ENCODE measurements at regions not wholly inside any gene's neighbourhood (a gene's known extent, or its start where the extent isn't known, plus 50 kb on each side); places are given as distances from the start of the nearest gene placed in this dataset.
"Not testable (repeated sequence)": the region's sequence is repeated elsewhere in the genome, so short reads cannot be mapped to it uniquely, and the experiment has no call there.

GRCh38 chr20:53769041-53769440, 175.4 kb upstream of the ZNF217 start:
- H3K27ac ChIP-seq, result no peak overlapping the region
- no peaks in the 10 kb centered on the region for H3K36me3 ChIP-seq
- no peaks in the 10 kb centered on the region for H3K9me3 ChIP-seq
- no peak for DNase-seq (ENCODE audit: extremely low spot score in 2 of 2)
- H3K4me3 ChIP-seq, result no peak overlapping the region
- H3K27me3 ChIP-seq, result no peaks in the 10 kb centered on the region
- intact Hi-C loops (cut with DNase I), result no loop called here
- TF ChIP-seq, protein P1, sequence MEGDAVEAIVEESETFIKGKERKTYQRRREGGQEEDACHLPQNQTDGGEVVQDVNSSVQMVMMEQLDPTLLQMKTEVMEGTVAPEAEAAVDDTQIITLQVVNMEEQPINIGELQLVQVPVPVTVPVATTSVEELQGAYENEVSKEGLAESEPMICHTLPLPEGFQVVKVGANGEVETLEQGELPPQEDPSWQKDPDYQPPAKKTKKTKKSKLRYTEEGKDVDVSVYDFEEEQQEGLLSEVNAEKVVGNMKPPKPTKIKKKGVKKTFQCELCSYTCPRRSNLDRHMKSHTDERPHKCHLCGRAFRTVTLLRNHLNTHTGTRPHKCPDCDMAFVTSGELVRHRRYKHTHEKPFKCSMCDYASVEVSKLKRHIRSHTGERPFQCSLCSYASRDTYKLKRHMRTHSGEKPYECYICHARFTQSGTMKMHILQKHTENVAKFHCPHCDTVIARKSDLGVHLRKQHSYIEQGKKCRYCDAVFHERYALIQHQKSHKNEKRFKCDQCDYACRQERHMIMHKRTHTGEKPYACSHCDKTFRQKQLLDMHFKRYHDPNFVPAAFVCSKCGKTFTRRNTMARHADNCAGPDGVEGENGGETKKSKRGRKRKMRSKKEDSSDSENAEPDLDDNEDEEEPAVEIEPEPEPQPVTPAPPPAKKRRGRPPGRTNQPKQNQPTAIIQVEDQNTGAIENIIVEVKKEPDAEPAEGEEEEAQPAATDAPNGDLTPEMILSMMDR (IDR thresholded peaks at IDR 0.05), result no peak
- no peak for TF ChIP-seq POLR2A (IDR thresholded peaks at IDR 0.05)
- no peak for TF ChIP-seq POLR2AphosphoS5 (IDR thresholded peaks at IDR 0.05; ENCODE audit: insufficient read depth in 1 of 2, low read depth in 1 of 2)
- H3K4me1 ChIP-seq, result peaks cover 10% of the 10 kb centered on the region

DNA sequence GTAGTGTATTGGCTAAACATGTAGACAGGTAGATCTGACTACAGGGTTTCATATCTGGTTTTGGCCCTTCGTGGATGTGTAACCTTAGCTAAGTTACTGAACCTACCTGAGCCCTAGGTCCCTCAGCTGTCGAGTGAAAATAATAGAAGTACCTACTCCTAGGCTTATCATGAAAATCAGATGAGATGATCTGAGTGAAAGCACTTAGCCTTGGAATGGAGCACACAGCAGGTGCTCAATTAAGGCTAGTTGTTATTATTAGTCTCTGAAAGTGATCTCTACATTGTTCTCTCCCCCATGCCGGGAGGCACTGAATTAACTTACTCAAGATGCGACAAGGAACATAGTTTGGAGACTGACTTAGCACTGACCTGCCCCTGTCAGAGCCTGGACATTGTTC, 174.7 kb upstream of the ZNF217 start:
- no peak overlapping the region for H3K4me3 ChIP-seq
- TF ChIP-seq, protein P1 (IDR thresholded peaks at IDR 0.05), result no peak
- TF ChIP-seq POLR2AphosphoS5 (IDR thresholded peaks at IDR 0.05; ENCODE audit: insufficient read depth in 1 of 2, low read depth in 1 of 2) (no peak), POLR2A (IDR thresholded peaks at IDR 0.05) (no peak)
- H3K36me3 ChIP-seq, result no peaks in the 10 kb centered on the region
- no peak overlapping the region for H3K27ac ChIP-seq
- no peaks in the 10 kb centered on the region for H3K9me3 ChIP-seq
- no peaks in the 10 kb centered on the region for H3K27me3 ChIP-seq
- no peak for DNase-seq (ENCODE audit: extremely low spot score in 2 of 2)
- H3K4me1 ChIP-seq, result peaks cover 3% of the 10 kb centered on the region
- intact Hi-C loops (cut with DNase I), result no loop called here

GRCh38 chr20:53767206-53767930, 173.7 kb upstream of the ZNF217 start:
- Histone ChIP-seq H3K27ac (no peak overlapping the region), H3K36me3 (no peaks in the 10 kb centered on the region)
- DNase-seq (ENCODE audit: extremely low spot score in 2 of 2), result no peak

DNA sequence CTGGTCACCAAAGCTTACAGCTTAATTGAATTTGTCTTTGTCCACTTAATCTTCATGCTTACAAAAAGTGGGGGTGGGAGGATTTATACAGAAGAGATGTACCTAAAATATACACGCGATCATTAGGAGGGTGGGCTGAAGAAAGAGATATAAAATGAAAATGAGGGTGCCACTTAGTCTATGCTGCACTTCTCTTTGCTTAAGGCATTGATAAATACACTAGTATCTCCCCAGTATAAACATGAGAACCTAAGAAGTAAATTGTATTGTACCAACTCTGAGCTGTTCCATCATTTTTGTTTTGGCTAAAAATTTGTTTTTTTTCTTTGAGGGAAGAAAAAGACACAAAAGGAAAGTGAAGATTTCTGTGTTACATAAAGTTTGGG, 170.8 kb upstream of the ZNF217 start:
- intact Hi-C loops (cut with DNase I), result no loop called here
- no peaks in the 10 kb centered on the region for H3K27me3 ChIP-seq
- H3K4me3 ChIP-seq, result no peak overlapping the region
- no peaks in the 10 kb centered on the region for H3K36me3 ChIP-seq
- H3K4me1 ChIP-seq, result no peaks in the 10 kb centered on the region
- no peaks in the 10 kb centered on the region for H3K9me3 ChIP-seq
- no peak for DNase-seq (ENCODE audit: extremely low spot score in 2 of 2)
- no peak overlapping the region for H3K27ac ChIP-seq
- TF ChIP-seq POLR2A (IDR thresholded peaks at IDR 0.05), result no peak
- no peak for TF ChIP-seq POLR2AphosphoS5 (IDR thresholded peaks at IDR 0.05; ENCODE audit: insufficient read depth in 1 of 2, low read depth in 1 of 2)
- TF ChIP-seq, protein P1 (IDR thresholded peaks at IDR 0.05), result no peak

More at GRCh38 chr20:53767206-53767930, 173.7 kb upstream of the ZNF217 start:
- H3K9me3 ChIP-seq, result no peaks in the 10 kb centered on the region
- no peaks in the 10 kb centered on the region for H3K27me3 ChIP-seq
- intact Hi-C loops (cut with DNase I), result no loop called here
- H3K4me3 ChIP-seq, result no peak overlapping the region
- TF ChIP-seq POLR2A (IDR thresholded peaks at IDR 0.05) (no peak), POLR2AphosphoS5 (IDR thresholded peaks at IDR 0.05; ENCODE audit: insufficient read depth in 1 of 2, low read depth in 1 of 2) (no peak)
- TF ChIP-seq, protein P1 (IDR thresholded peaks at IDR 0.05), result no peak
- no peaks in the 10 kb centered on the region for H3K4me1 ChIP-seq

DNA sequence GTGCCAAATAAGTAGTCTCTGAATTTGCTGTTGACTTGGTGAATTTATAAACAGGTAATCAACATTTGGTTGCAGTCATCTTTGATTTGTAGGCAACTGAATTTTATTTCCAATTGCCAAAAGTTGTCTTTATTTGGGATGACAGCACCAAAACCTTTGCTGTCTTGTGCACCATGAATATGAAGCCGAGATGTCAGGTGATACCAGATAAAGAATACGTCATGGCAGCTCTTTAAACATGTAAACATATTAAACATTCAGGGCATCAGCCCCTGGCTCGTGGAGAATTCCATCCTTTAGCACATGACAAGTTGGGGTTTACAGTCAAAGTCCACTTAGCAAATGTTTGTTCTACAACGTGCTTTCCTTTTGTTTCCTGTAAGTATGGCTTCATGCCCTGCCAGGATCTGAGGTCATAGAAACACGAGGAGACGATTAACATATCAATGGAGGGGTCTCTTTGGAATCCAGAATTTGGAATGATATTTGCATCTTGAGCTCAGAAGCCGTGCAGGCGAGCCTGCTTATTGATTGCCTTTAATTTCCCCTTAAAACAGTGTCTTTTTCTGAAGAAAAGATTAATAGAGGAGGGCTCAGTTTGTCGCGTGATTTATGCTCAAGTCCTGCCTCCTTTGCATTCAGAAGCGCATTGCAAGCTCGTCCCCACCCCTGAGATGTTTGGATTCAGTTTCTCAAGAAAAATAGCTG, 170.2 kb upstream of the ZNF217 start:
- no peaks in the 10 kb centered on the region for H3K9me3 ChIP-seq
- H3K36me3 ChIP-seq, result no peaks in the 10 kb centered on the region
- TF ChIP-seq, protein P1 (IDR thresholded peaks at IDR 0.05), result no peak
- TF ChIP-seq POLR2A (IDR thresholded peaks at IDR 0.05) (no peak), POLR2AphosphoS5 (IDR thresholded peaks at IDR 0.05; ENCODE audit: insufficient read depth in 1 of 2, low read depth in 1 of 2) (no peak)
- H3K4me3 ChIP-seq, result no peak overlapping the region
- intact Hi-C loops (cut with DNase I), result no loop called here
- H3K27ac ChIP-seq, result no peak overlapping the region
- H3K4me1 ChIP-seq, result no peaks in the 10 kb centered on the region
- no peak for DNase-seq (ENCODE audit: extremely low spot score in 2 of 2)
- no peaks in the 10 kb centered on the region for H3K27me3 ChIP-seq

DNA sequence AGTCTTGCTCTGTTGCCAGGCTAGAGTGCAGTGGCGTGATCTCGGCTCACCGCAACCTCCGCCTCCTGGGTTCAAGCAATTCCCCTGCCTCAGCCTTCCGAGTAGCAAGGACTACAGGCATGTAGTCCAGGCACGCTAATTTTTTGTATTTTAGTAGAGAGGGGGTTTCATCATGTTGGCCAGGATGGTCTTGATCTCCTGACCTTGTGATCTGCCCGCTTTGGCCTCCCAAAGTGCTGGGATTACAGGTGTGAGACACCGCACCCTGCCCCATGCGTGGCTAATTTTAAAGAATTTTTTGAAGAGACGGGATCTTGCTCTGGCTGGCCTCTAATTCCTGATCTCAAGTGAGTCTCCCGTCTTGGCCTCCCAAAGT, 168.8 kb upstream of the ZNF217 start:
- intact Hi-C loops (cut with DNase I); H3K9me3 ChIP-seq; DNase-seq (ENCODE audit: extremely low spot score in 2 of 2); H3K4me1 ChIP-seq; H3K27ac ChIP-seq; H3K4me3 ChIP-seq; H3K27me3 ChIP-seq; H3K36me3 ChIP-seq: not testable (repeated sequence)

Data from vagina (tissue), 2 donors.